Esophagus muscularis mucosa (tissue), 4 donors: ENCODE measurements at regions not wholly inside any gene's neighbourhood (a gene's known extent, or its start where the extent isn't known, plus 50 kb on each side); places are given as distances from the start of the nearest gene placed in this dataset.

Source experiments
- DNase-seq: peaks from one replicate; pipeline ENCODE4 v3.0.0-alpha.2; 2017; ENCODE audit errors: extremely low spot score
- H3K27ac ChIP-seq, 4 donors: fragments of 200-600 bp; sonication (generic); replicated peaks in 1 of 4; 1 replicate in 3 of 4; 2 replicates in 1 of 4; pipeline ENCODE4 v1.5.1; 2016 to 2019; ENCODE audit warnings: mild to moderate bottlenecking in 1 of 4
- H3K27me3 ChIP-seq, 4 donors: fragments of 200-600 bp; sonication (generic); one replicate each; pipeline versions ENCODE4 v1.5.1 to v1.6.0; 2016 to 2019
- H3K36me3 ChIP-seq, 4 donors: fragments of 200-600 bp; sonication (generic); one replicate each; pipeline ENCODE4 v1.5.1; 2016 to 2019
- H3K4me1 ChIP-seq, 4 donors: fragments of 200-600 bp; sonication (generic); one replicate each; pipeline ENCODE4 v1.5.1; 2016 to 2019
- H3K4me3 ChIP-seq, 4 donors: fragments of 200-600 bp; sonication (generic); 1 replicate in 2 of 4; 2 replicates in 2 of 4; pipeline ENCODE4 v1.5.1; 2016 to 2019; ENCODE audit warnings: mild to moderate bottlenecking in 4 of 4, moderate library complexity in 1 of 4
- H3K9me3 ChIP-seq, 4 donors: fragments of 200-600 bp; sonication (generic); 1 replicate in 3 of 4; 2 replicates in 1 of 4; pipeline ENCODE4 v1.5.1; 2016 to 2019
- CTCF ChIP-seq, 3 experiments: fragments of 200-600 bp in 2 of 3; fragments of 450-650 bp in 1 of 3; sonication (generic) in 2 of 3; IDR thresholded peaks; one replicate each; pipeline ENCODE4 v1.5.1; 2017 to 2019; ENCODE audit warnings: antibody characterized with exemption in 3 of 3, mild to moderate bottlenecking in 2 of 3, moderate library complexity in 1 of 3
- EP300 ChIP-seq: sonication (generic); formaldehyde crosslinking; IDR thresholded peaks from one replicate; pipeline ENCODE4 v1.6.1; 2017; ENCODE audit warnings: antibody characterized with exemption
- POLR2A ChIP-seq: fragments of 450-650 bp; IDR thresholded peaks from one replicate; pipeline ENCODE4 v1.6.1; 2017; ENCODE audit warnings: antibody characterized with exemption, moderate library complexity, mild to moderate bottlenecking, low read depth
- POLR2AphosphoS5 ChIP-seq, 2 donors: sonication (generic); formaldehyde crosslinking; IDR thresholded peaks; one replicate each; pipeline ENCODE4 v1.6.1; 2017; ENCODE audit warnings: antibody characterized with exemption in 2 of 2
- WGBS: methylation state at CpG from one replicate; pipeline ENCODE4 v1.1.5; 2018; 5-methylcytosine and 5-hydroxymethylcytosine counted together
- intact Hi-C: fragments of 100-400 bp; cut with DNase I; formaldehyde crosslinking; loops from one replicate; pipeline ENCODE4 v1.15.1; 2023

GRCh38 chr4:89617317-89617716, 219.6 kb downstream of the SNCA start:
- intact Hi-C loops, result no loop called here

GRCh38 chr4:89616382-89616781, 220.6 kb downstream of the SNCA start:
- Histone ChIP-seq H3K4me1 (no peaks in the 10 kb centered on the region), H3K27me3 (no peaks in the 10 kb centered on the region), H3K36me3 (no peaks in the 10 kb centered on the region), H3K4me3 (no peak overlapping the region), H3K27ac (no peak overlapping the region), H3K9me3 (no peaks in the 10 kb centered on the region)
- 74% methylated on average over 2 of the region's 2 CpGs for WGBS
- intact Hi-C loops, result no loop called here
- TF ChIP-seq POLR2AphosphoS5 (IDR thresholded peaks at IDR 0.05) (no peak), CTCF (IDR thresholded peaks at IDR 0.05) (no peak), POLR2A (no peak), EP300 (no peak)
- no peak for DNase-seq

More at GRCh38 chr4:89617317-89617716, 219.6 kb downstream of the SNCA start:
- H3K36me3 ChIP-seq, result no peaks in the 10 kb centered on the region
- H3K4me3 ChIP-seq, result no peak overlapping the region
- H3K27ac ChIP-seq, result no peak overlapping the region
- no peaks in the 10 kb centered on the region for H3K9me3 ChIP-seq
- 65% methylated on average over 3 of the region's 3 CpGs for WGBS
- DNase-seq, result no peak
- TF ChIP-seq CTCF (IDR thresholded peaks at IDR 0.05) (no peak), POLR2A (no peak), EP300 (no peak), POLR2AphosphoS5 (IDR thresholded peaks at IDR 0.05) (no peak)
- no peaks in the 10 kb centered on the region for H3K4me1 ChIP-seq
- H3K27me3 ChIP-seq, result no peaks in the 10 kb centered on the region

GRCh38 chr4:89615051-89615450, 221.9 kb downstream of the SNCA start:
- TF ChIP-seq CTCF (IDR thresholded peaks at IDR 0.05) (no peak), POLR2A (no peak), EP300 (no peak), POLR2AphosphoS5 (IDR thresholded peaks at IDR 0.05) (no peak)
- Histone ChIP-seq H3K4me3 (no peak overlapping the region), H3K36me3 (no peaks in the 10 kb centered on the region), H3K27ac (no peak overlapping the region), H3K9me3 (no peaks in the 10 kb centered on the region), H3K4me1 (no peaks in the 10 kb centered on the region), H3K27me3 (no peaks in the 10 kb centered on the region)
- 85% methylated on average over 4 of the region's 4 CpGs for WGBS
- DNase-seq, result no peak
- intact Hi-C loops, result no loop called here

GRCh38 chr4:89614155-89614554, 222.8 kb downstream of the SNCA start:
- H3K36me3 ChIP-seq, result no peaks in the 10 kb centered on the region
- no peaks in the 10 kb centered on the region for H3K27me3 ChIP-seq
- TF ChIP-seq EP300, result no peak
- no peak for TF ChIP-seq POLR2A
- no peak for TF ChIP-seq CTCF (IDR thresholded peaks at IDR 0.05)
- TF ChIP-seq POLR2AphosphoS5 (IDR thresholded peaks at IDR 0.05), result no peak
- no peaks in the 10 kb centered on the region for H3K9me3 ChIP-seq
- no peak overlapping the region for H3K27ac ChIP-seq
- H3K4me3 ChIP-seq, result no peak overlapping the region
- intact Hi-C loops, result no loop called here
- H3K4me1 ChIP-seq, result no peaks in the 10 kb centered on the region
- DNase-seq, result no peak

GRCh38 chr4:89610236-89610635, 226.7 kb downstream of the SNCA start:
- no peak for TF ChIP-seq POLR2A
- no peak for TF ChIP-seq EP300
- no peak for TF ChIP-seq POLR2AphosphoS5 (IDR thresholded peaks at IDR 0.05)
- TF ChIP-seq CTCF (IDR thresholded peaks at IDR 0.05), result no peak
- DNase-seq, result no peak
- 89% methylated on average over 4 of the region's 4 CpGs for WGBS
- no peak overlapping the region for H3K27ac ChIP-seq
- H3K27me3 ChIP-seq, result no peaks in the 10 kb centered on the region
- no peak overlapping the region for H3K4me3 ChIP-seq
- no peaks in the 10 kb centered on the region for H3K4me1 ChIP-seq
- no peaks in the 10 kb centered on the region for H3K36me3 ChIP-seq
- no peaks in the 10 kb centered on the region for H3K9me3 ChIP-seq
- intact Hi-C loops, result no loop called here
